GM18511 (cell line): ENCODE measurements at regions not wholly inside any gene's neighbourhood (a gene's known extent, or its start where the extent isn't known, plus 50 kb on each side); places are given as distances from the start of the nearest gene placed in this dataset.
"Not testable (repeated sequence)": the region's sequence is repeated elsewhere in the genome, so short reads cannot be mapped to it uniquely, and the experiment has no call there.

Experiments
- ATAC-seq: cut with Tn5 transposase; IDR thresholded peaks from one replicate; pipeline ENCODE4 v1.9.1; 2021; ENCODE audit warnings: mild to moderate bottlenecking, moderate library complexity; ENCODE audit not compliant: unreplicated experiment

DNA sequence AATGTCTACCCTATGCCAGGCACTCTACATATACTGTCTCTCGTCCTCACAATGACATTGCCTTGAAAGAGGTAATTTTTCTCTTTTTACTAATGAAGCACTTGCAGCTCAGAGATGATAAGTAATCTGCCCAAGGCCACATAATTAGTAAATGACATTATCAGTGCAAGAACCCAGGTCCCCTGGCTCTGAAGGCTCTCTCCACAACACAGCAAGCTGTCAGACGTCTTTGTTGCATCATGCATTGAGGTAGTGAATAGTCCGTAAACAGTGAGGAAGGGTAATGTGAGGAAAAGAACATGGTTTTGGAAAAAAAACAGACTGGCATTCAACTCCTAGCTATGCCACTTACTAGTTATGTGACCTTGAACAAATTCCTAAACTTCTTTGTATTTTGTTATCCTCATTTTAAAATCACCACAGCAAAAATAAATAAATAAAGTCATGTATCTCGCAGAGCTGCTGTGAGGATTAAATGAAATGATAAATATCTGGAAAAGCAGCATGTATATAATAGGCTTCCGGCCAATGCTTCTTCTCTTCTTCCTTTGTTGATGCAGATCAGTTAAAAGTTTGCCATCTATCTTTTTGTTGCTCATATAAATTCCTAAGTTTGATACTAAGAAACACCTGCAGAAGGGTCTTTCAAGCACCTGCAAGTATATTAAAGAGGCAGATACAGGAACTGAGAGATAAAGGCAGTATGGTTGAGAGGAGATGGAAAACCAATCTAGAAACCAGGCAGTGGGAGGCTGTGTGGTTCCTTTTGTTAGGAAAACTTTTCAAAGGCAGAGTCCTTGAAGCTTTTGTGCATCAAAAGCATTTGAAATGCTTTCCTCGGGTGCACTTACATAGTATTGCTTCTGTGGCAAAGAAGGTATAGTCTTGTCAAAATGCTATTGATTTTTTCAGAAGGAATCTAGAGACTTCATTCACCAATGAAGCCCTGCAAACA lies 82.8 kb downstream of the BTG1 start:
- ATAC-seq, result no peak

DNA sequence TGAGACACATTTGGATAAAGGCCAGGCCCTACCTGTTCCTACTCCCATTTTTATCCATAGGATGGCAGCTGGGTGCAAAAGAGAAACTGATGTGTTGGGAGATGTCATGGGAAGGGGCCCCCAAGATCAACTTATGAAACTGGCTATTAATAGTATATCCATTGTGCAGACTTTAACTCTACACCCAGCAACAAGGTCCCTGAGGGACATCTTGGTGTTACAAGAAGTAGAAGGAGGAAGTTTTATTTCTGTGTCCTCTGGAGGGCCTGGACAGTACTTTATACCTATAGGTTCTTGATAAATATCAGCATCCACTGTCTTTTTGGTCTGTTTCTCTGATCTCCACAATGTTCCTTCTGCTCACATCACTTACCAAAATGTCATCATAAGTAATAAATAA lies 84.6 kb downstream of the BTG1 start:
- ATAC-seq, result no peak

DNA sequence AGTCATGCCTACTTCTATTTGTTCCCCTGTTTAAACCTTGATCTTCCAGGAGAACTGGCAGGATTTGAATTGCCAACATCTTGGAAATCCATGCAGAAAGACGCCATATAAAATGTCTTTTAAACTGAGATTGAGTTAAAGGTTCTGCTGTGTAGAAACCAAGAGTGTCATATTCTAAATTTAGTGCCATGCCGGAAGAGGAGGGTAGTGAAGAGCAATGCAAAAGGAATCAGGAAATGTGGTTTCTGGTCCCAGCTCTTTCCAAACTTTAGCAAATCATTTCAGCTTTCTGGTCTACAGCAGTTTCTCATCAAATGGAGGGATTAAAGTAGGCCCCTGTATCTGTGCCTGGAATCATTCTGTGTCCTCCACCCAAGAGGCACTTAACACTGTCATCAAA lies 85.7 kb downstream of the BTG1 start:
- no peak for ATAC-seq

DNA sequence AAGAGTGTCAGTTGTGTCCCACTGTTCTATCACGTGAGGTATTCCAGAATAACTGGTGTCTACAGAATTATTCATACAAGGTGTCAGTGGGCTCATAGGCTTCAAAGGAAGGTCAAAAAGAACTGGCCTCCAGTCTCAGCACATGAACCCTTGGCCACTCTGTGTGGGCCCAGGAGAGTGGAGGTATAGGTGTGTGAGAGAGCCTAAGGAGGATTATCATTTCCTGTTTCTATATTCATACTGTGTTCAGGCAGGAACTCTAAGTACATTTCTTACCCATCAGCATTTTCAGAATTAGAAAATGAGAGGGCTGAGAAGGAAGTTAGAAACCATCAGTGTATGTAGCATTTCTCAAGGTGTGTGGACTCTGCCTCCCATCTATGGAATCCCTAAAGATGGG lies 87.0 kb downstream of the BTG1 start:
- ATAC-seq, result no peak

DNA sequence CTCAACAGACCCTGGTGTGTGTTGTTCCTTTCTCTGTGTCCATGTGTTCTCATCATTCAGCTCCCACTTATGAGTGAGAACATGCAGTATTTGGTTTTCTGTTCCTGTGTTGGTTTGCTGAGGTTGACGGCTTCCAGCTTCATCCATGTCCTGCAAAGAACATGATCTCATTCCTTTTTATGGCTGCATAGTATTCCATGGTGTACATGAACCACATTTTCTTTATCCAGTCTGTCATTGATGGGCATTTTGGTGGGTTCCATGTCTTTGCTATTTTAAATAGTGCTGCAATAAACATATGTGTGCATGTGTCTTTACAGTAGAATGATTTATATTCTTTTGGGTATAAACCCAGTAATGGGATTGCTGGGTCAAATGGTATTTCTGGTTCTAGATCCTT lies 88.9 kb downstream of the BTG1 start:
- not testable (repeated sequence) for ATAC-seq

DNA sequence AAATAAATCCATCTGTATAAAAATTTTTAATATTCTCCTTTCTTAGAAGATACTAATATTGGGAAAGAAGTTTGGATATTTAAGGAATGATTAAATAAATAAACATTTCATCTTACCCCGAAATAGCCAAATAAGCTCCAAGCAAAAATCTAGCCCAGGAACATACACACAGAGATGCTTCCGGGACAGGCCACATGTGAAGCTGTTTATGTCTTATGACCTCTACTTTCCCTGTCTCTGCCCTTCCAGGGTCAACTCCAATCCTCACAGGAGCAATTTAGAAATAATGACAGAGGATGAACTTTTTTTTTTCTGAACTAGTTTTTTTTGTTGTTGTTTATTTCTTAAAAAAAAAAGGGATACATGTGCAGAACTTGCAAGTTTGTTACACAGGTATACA lies 89.4 kb downstream of the BTG1 start:
- no peak for ATAC-seq

DNA sequence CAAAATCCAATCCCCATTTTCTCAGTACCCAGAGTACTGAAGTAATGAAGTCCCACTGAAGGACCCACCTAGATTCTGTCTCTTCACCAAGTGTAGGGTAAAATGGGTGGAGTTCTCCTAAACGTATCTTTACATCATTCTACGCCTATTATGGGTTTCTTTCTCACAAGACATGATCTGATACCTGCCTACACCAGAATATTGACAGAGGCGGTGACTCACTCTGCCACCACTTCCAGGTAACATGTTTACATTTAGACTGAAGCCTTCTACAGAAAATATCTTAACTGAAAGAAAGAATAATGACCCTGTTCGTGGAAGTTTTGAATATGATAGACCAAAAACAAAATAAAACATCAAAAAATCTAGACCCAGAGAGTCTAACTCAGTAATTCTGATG lies 89.8 kb downstream of the BTG1 start:
- ATAC-seq, result no peak

DNA sequence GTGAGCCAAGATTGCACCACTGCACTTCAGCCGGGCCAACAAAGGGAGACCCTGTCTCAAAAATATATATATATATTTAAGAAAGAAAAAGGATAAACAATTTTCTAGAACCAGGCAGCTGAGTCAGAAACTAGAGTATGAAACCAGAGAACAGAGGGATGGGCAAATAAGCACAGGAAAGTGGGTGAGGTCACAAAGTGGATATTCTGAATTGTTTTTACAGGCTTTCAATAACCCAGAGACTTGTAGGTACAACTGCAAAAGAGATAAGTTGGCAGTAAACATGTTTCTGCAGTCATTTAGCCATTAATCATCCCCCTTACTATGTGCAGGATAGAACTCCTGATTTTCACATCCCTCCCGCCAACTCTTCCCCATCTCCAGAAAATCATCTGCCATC lies 94.2 kb downstream of the BTG1 start:
- ATAC-seq, result no peak

DNA sequence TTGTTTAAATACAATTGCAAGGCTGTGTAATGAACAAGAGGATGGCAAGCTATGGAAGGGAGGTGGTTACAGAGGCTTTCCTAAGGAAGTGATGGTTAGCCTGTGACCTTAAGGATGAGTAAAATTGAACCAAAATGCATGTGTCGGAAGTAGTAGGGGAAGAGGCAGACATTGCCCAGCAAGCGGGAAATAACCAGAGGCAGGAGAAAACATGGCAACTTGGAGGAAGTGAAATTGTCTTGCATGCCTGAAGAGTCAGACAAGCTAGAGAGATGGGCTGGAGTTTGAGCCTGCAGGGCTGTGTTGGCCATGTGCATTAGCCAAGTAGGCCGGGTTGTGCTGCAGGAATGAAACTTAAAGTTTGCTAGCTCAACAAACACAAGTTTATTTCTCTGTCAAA lies 96.2 kb downstream of the BTG1 start:
- peak; percentile 84 for ATAC-seq

DNA sequence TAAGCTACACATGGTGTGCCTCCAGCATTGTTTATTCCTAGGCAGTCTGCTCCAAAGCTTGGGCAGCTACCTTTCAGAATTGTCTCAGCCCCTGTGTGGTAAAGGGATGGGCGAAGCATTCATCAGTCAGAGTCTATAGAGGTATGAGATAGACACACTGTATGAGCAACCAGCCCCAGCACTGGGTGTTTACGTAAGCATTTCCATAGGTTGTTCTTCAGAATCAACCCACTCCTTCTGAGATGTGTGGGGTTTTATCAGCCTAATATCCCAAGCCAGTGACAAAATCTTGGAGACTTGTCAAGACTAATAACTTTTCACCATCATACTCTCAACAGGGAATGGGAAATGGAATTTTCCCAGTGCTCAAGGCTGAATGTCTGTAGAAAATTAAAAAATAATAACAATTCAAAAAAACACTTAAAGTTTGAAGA lies 98.2 kb downstream of the BTG1 start:
- ATAC-seq, result no peak

DNA sequence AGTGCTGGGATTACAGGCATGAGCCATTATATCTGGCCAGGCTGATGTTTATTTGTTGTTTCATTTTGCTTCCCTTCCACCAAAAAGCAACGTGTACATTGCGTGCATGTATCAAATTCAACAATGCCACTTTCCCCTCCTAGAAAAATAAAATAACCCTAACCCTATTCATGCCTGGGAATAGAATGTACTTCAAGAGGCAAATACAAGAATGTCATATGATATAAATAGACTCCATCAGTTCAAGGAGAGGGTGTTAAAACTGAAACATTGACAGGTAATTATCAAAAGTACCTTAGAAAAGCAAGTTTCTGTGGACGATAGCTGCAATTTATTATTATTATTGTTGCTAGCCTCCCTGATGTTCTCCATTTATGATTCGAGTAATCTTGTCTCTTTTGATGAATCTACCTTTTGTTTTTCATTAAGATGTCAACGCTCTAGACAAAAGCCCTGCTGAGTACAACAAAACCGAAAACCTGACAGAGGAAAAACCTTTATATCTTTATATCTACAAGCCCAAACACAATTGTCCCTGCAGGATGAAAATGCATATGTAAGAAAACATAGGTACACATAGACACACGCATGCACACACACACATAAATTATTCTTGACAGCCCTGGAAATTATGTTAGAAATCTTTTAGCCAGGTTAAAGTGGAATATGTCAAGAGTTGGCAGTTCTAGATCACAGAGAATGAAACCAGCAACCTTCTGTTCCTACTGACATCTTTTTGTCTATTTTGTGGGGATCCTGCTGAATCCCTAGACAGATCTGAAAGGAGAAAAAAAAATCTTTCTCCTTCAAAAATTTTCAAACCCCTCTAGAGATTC lies 98.9 kb downstream of the BTG1 start:
- no peak for ATAC-seq

DNA sequence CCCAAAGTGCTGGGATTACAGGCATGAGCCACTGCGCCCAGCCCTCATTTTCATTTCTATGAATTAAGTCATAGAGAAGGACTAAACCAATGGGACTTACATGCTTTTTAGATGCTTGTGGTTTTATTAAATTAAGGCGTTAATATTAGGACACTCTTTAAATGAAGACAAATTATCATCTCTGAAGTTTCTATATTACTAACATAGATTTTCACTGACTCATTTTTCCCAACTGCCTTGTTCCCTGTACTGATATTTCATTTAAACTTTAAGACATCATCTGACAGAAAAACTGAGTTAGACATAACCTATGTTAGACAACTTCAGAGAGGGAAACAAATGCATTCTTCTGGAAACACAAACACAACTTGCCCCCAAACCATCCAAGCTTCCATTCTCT lies 99.8 kb downstream of the BTG1 start:
- ATAC-seq, result peak; percentile 33

DNA sequence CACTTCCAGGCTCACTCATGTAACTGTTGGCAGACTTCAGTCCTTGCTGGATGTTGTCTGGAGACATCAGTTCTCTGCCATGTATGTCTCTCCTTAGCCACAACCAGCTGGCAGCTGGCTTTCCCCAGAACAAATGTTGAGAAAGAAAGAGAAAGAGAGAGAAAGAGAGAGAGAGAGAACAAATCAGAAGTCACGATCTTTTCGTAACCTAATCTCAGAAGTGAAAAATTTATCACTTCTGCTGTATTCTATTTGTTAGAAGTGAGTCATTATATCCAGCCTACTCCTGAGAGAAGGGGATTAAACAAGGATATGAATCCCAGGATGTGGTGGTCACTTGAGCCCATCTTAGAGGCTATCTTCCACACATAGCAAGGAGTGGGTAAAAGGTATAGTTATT lies 101.2 kb downstream of the BTG1 start:
- ATAC-seq, result no peak

DNA sequence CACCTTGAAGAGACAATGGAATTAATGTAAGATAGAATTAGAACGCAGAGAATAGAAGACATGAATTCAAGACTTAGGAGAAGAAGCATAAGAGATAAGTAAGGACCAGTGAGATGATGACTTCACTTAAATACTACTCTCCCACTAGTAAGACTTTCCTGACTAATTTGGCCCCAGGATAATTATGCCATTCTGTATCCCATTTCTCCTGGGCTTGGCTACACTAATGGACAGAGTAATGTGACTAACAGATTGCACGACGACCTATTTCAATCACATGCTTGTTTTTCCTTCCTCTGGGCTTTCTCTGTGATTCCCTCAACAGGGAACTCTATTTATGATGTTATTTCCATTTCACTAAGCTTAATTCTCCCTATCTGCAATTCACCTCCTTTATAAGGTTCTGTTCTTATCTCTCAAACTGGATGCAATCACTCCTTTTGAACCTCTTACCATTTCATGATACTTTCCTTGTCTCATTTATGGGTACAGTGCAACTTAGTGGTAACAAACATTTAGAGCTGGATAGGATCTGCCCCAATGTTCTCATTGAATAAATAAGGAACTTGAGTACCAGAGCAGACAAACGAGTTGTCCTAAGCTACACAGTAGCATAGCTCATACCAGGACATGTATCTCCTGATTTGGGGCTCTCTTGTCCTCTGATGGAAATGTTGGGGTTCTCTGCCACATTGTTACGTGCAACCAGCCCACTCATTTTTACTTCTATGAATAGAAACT lies 102.7 kb downstream of the BTG1 start:
- no peak for ATAC-seq

DNA sequence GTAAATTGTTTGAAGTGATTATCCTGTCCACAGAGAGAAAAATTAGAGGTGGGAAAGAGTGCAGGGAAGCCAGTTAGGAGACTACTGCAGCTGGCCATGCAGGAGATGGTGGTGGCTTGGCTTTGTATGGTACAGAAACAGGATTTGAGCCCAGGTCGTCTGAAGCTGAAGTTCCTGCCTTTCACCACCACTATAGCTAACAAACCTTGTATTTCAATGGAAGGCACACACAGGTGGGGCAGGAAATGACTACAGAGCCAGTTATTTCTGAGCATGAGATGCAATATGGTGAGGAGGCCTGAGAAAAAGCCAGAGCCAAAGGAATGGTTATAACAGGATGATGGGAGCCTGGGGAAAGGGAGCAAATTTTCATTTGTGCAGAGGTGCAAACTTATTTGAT lies 103.9 kb downstream of the BTG1 start:
- peak; percentile 46 for ATAC-seq

DNA sequence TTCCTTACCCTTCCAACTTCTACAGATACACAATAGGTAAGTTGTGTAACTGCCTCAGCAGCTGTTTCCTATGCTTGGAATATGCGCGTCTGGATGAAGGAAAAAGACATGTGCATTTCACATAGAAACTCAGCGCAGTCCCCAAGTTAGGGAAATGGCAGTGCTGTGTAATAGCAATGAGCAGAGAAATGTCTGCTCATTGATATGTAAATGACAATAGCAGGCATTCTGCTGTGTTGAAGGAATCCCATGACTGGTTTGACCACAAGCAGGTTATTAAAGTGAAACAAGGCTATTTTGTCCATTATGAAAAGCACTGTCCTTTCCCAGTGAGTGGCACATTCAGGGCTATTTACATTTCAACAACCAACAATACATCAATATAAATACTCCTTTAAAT lies 106.6 kb downstream of the BTG1 start:
- ATAC-seq, result no peak

DNA sequence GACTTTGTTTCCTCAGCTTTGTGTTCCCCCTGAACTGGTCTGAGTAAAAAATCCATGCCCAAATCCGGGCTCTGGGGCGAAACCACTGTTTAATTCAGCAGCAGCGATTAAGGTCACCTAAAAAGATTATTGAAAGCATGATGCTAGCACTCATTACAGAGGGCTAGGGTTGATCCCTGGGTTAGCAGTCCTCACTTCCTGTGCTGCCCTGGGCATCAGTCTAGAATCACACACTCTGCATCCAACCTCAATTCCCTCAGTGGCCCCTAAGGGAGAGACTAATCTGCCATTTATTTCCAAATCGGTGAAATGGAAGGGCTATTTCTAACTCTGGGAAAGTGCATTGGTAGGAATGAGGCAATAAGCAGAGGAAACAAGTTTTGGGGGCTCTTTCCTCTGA lies 107.2 kb downstream of the BTG1 start:
- ATAC-seq, result no peak

DNA sequence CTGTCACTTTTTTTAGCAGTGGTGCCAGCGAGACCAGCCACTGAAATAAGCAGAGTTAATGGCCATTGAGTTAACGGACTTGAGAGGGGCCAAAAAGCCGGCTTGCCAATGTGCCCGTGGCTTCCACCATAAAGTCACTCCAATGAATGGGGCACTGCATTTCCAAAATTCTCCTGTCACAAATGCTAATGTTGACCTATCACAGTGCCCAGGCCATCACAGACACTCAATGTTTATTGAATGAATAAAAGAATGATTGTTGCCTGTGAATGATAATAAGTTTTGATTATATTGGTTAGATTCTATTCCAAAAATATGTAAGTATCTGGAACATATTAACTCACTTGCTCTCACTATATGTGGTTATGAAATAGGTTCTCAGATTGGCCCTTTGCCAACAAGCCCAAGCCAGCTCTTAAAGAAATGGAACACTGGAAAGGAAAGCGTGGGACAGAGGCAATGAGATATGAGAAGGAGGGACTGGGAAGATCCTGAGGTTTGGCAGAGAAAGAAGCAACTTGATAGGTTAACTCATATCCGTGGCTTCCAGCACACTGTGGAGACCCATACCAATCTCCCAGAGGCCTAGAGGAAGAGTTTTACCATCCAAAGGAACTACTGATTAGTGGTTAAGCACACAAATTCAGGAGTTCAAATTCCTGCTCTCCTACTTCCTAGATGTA lies 108.7 kb downstream of the BTG1 start:
- ATAC-seq, result no peak

DNA sequence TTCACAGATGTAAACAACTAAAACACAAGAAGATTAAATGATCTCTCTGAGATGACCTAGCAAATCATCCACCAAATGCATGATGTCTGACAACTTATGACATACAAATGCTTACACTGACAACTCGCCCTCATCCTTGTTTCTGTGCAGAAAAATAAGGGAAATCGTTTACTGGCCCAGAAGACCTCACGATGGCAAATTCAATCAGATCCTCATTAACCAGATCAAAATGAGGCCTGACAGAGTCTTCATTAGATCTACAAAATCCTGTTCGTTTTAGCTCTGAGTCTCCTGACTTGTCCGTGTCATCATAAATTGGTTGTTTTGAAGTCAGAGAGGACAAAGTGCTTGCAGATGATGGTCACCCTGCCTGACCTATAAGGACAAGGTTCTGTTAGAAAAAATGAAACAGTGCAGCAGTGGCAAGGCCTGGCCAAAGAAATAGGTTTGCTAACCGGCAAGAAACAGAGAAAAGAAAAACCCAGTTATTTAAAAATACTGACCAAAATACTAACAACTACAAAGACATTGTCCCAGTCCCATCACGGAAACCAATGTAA lies 109.5 kb downstream of the BTG1 start:
- ATAC-seq, result no peak

DNA sequence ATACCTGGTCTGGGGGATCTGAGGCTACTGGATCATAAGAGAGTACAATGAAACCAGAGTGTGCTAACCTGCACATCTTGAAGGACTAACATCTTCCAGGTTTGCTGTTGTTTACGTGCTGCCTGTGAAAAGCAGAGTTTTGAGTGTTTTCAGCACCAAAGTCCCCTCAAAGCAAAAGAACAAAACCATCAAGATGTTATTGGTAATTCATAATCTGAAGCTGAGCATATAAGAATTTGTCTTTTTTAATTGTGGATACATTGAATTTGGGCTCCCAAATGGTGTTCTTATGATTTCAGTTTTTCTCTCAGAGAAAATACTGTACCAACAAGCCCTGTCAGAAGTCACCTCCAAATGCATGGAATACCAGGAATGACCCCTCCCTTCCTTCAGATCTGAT lies 110.2 kb downstream of the BTG1 start:
- ATAC-seq, result no peak
